ENCODE measurements at regions not wholly inside any gene's neighbourhood (a gene's known extent, or its start where the extent isn't known, plus 50 kb on each side); places are given as distances from the start of the nearest gene placed in this dataset.

DNA sequence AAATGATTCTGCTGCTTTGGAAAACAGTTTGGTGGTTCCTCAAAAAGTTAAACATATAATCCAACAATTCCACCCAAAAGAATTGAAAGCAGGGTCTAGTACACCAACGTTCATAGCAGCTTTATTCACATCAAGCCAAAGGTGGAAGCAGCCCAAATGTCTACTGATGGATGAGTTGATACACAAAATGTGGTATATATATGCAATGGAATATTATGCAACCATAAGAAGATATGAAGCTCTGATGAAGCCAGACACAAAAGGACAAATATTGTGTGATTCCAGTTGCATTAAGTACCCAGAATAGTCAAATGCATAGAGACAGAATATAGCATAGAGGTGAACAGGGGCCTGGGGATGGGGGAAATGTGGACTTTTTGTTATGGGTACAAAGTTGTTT is 269.3 kb downstream of the METTL4 start:
- TF ChIP-seq, protein P1, sequence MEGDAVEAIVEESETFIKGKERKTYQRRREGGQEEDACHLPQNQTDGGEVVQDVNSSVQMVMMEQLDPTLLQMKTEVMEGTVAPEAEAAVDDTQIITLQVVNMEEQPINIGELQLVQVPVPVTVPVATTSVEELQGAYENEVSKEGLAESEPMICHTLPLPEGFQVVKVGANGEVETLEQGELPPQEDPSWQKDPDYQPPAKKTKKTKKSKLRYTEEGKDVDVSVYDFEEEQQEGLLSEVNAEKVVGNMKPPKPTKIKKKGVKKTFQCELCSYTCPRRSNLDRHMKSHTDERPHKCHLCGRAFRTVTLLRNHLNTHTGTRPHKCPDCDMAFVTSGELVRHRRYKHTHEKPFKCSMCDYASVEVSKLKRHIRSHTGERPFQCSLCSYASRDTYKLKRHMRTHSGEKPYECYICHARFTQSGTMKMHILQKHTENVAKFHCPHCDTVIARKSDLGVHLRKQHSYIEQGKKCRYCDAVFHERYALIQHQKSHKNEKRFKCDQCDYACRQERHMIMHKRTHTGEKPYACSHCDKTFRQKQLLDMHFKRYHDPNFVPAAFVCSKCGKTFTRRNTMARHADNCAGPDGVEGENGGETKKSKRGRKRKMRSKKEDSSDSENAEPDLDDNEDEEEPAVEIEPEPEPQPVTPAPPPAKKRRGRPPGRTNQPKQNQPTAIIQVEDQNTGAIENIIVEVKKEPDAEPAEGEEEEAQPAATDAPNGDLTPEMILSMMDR (IDR thresholded peaks at IDR 0.05; ENCODE audit: extremely low read depth, insufficient read depth, missing control alignments): no peak
- in situ Hi-C loops (cut with MboI; ENCODE audit: low pct_unique_long_range_greater_than_20kb, low sequenced_read_pairs, unreplicated experiment): no loop called here
- DNase-seq (ENCODE audit: low spot score): no peak

DNA sequence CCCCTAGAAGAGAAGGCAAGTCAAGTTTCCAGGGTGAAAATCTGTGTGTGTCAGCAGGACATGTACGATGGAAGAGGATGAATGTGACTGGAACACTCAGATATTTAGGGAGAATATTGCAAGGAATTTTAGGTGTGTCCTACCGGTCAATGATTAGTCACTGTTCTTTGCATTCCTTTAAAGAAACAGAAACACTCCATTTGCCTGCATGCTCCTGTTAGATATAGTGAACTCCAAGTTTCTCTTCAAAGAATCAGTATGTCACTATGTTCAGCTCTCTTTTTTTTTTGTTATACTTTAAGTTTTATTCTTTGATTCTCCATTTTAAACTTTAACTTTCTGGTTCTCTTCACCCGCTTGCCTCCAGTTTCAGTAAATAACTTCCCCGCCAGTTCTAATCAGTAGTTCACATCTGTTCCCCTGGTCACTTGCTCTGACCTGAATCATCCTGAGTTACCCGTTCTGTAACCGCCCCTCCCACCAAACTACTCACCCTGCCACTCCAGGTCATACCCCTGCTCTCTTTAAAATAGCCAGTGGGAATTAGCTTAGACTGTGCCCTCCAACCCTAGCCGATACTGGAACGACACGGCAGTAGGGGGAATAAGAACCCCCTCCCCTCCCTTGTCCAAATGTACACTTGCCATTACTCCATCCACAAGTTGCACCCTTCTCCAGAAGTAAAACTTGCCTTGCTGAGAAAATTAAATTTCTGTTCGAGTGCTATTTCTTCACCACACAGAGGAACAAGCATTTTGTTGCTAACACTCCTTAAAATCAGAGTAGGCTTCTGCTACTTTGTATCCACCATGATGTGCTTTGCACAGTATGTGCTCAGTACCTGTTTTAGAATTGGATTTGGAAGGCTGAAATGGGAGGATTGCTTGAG is 268.4 kb downstream of the METTL4 start:
- DNase-seq (ENCODE audit: low spot score): no peak
- in situ Hi-C loops (cut with MboI; ENCODE audit: low pct_unique_long_range_greater_than_20kb, low sequenced_read_pairs, unreplicated experiment): no loop called here
- TF ChIP-seq, protein P1 (IDR thresholded peaks at IDR 0.05; ENCODE audit: extremely low read depth, insufficient read depth, missing control alignments): no peak

DNA sequence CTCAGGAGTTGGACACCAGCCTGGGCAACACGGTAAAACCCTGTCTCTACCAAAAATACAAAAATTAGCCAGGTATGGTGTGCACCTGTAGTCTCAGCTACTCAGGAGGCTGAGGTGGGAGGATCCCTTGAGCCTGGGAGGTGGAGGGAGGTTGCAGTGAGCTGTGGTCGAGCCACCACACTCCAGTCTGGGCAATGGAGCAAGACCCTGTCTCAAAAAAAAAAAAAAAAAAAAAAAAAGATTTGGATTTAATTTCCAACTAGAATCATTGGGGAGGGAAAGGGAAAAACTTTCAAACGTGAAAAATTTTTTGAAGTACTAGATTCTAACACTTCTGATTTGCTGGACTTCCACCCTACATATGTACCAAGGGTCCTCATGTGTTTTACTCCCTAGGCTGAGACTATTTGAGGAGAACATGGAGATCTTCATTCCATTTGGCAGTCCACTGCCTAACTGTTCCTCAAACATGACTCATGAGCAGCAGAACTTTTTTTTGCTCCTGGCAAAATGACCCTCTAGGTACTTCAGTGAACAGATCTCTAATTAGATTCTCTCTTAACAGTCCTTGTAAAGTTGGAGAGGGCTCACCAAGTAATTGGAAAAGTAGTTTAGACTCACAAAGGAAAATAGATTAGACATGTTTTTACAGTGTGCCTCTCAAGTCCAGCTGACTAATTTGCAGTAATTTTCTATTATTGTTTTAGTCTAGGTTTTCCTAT is 267.6 kb downstream of the METTL4 start:
- in situ Hi-C loops (cut with MboI; ENCODE audit: low pct_unique_long_range_greater_than_20kb, low sequenced_read_pairs, unreplicated experiment): no loop called here
- TF ChIP-seq, protein P1 (IDR thresholded peaks at IDR 0.05; ENCODE audit: extremely low read depth, insufficient read depth, missing control alignments): no peak
- DNase-seq (ENCODE audit: low spot score): no peak

DNA sequence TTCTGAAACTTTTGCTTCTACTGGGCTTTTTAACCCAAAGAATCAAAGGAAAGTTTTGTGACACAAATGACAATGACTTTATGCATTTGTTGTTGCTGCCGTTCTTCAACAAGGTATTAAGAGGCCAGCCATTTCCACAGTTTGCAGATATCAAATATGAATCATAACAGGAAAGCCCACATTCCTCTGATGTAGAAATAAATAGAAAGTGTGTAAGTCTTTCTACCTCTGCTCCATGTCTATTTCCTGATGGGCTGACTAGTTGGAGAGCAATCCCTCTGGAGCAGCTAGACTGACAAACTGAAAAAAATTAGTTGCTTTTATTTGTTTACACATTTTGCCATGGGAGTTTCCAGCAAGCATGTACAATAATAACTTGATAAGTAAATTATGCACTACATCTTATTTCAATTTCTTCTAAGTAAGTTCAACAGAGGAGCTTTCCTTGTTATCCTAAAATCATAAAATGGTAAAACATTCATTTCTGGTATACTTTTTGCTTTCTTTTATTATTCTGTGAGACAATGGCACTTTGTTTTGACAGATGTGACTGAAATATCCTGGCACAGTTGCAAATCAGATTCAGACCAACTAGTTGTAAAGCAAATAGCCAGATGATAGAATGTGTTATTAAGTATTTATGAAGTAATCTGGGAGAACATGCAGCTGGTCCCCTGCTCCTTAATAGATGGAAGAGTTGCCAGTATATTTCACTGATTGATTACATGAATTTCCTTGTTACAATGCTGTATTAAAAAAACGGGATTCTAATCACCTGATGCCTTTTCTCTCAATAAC is 266.7 kb downstream of the METTL4 start:
- TF ChIP-seq, protein P1 (IDR thresholded peaks at IDR 0.05; ENCODE audit: extremely low read depth, insufficient read depth, missing control alignments): no peak
- in situ Hi-C loops (cut with MboI; ENCODE audit: low pct_unique_long_range_greater_than_20kb, low sequenced_read_pairs, unreplicated experiment): no loop called here
- DNase-seq (ENCODE audit: low spot score): no peak

DNA sequence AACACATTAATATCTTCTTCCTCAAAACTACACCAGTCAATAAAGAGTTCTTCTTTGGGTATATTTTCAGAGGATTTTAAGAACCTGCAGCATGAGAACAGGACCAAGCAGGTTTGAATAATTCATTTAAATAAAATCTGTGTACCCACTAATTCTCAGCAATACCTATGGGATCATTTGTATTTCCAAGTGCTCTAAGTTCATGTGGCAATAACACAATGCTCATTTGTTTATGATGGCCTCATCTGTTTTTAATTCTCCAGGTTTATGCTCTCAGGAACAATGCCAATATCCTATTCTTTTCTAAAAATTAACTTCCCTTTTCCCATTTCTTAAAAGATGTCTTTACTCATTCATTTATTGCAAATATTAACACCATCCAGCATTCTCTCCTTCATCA is 264.7 kb downstream of the METTL4 start:
- in situ Hi-C loops (cut with MboI; ENCODE audit: low pct_unique_long_range_greater_than_20kb, low sequenced_read_pairs, unreplicated experiment): no loop called here
- TF ChIP-seq, protein P1 (IDR thresholded peaks at IDR 0.05; ENCODE audit: extremely low read depth, insufficient read depth, missing control alignments): no peak
- no peak for DNase-seq (ENCODE audit: low spot score)

DNA sequence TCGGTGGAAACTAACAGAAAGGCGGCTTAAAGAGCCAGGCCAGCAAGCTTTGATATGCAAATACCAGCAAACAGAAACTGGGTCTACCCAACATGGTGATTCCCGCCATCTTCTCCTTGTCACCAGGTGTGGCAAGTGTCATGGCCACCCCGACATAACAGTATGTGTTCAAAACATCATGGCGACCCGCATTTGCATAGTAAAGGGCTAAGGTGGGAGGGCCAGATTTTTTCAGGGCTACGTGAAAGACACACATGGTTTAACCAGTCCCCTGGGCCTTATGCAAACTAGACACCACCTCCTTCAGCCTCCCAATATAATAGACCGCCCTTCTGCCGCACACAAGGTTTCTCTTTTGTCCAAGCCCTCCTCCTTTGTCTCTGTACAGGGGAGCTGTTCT is 260.4 kb downstream of the METTL4 start:
- DNase-seq (ENCODE audit: low spot score): no peak
- TF ChIP-seq, protein P1 (IDR thresholded peaks at IDR 0.05; ENCODE audit: extremely low read depth, insufficient read depth, missing control alignments): no peak
- in situ Hi-C loops (cut with MboI; ENCODE audit: low pct_unique_long_range_greater_than_20kb, low sequenced_read_pairs, unreplicated experiment): no loop called here

Measured in GM13977 (cell line).